GM23338 (cell line): ENCODE measurements at regions not wholly inside any gene's neighbourhood (a gene's known extent, or its start where the extent isn't known, plus 50 kb on each side); places are given as distances from the start of the nearest gene placed in this dataset.

Experiments used
- ATAC-seq: fragments of 200-7000 bp; cut with Tn5 transposase; 3 replicates; pipeline ENCODE4 v1.9.1; 2020
- DNase-seq: peaks from one replicate; pipeline ENCODE4 v3.0.0-alpha.2; 2015; ENCODE audit warnings: low spot score
- H2AFZ ChIP-seq: fragments of 200-600 bp; sonication (generic); 2 replicates; pipeline ENCODE4 v1.8.0; 2016; ENCODE audit warnings: antibody characterized with exemption, mild to moderate bottlenecking, moderate library complexity
- H3F3A ChIP-seq: fragments of 200-600 bp; sonication (generic); replicated peaks from 2 replicates; pipeline ENCODE4 v1.8.0; 2017; ENCODE audit warnings: antibody characterized with exemption, mixed run types, low read depth
- H3K27ac ChIP-seq: fragments of 200-600 bp; sonication (generic); 2 replicates; pipeline ENCODE4 v1.6.1; 2016; ENCODE audit warnings: low read depth
- H3K27me3 ChIP-seq: fragments of 200-600 bp; sonication (generic); 2 replicates; pipeline ENCODE4 v1.8.0; 2016; ENCODE audit warnings: mild to moderate bottlenecking, mixed run types, moderate library complexity; ENCODE audit not compliant: insufficient read depth
- H3K36me3 ChIP-seq: fragments of 200-600 bp; sonication (generic); 2 replicates; pipeline ENCODE4 v1.8.0; 2016; ENCODE audit warnings: mild to moderate bottlenecking; ENCODE audit not compliant: insufficient read depth
- H3K4me1 ChIP-seq: fragments of 200-600 bp; sonication (generic); 2 replicates; pipeline ENCODE4 v1.8.0; 2016; ENCODE audit warnings: mild to moderate bottlenecking, moderate library complexity; ENCODE audit not compliant: insufficient read depth
- H3K4me2 ChIP-seq: fragments of 200-600 bp; sonication (generic); 2 replicates; pipeline ENCODE4 v1.7.1; 2017; ENCODE audit warnings: mixed run types
- H3K4me3 ChIP-seq: fragments of 200-600 bp; sonication (generic); 2 replicates; pipeline ENCODE4 v1.6.1; 2016; ENCODE audit warnings: mixed run types
- H3K79me2 ChIP-seq: fragments of 200-600 bp; sonication (generic); replicated peaks from 2 replicates; pipeline ENCODE4 v1.8.0; 2017; ENCODE audit warnings: mild to moderate bottlenecking; ENCODE audit not compliant: insufficient read depth
- H3K9me2 ChIP-seq: fragments of 200-600 bp; sonication (generic); 2 replicates; pipeline ENCODE4 v1.8.0; 2017; ENCODE audit not compliant: insufficient read depth
- H4K20me1 ChIP-seq: fragments of 200-600 bp; sonication (generic); replicated peaks from 2 replicates; pipeline ENCODE4 v1.8.0; 2017; ENCODE audit warnings: mild to moderate bottlenecking; ENCODE audit not compliant: insufficient read depth
- H3K27ac Mint-ChIP-seq: 2 replicates; pipeline ENCODE4 v1.8.0; 2020; ENCODE audit warnings: inconsistent platforms, mild to moderate bottlenecking, moderate library complexity, mixed read lengths
- H3K27me3 Mint-ChIP-seq: 3 replicates; pipeline ENCODE4 v1.8.0; 2022; ENCODE audit warnings: low read depth, mild to moderate bottlenecking, moderate library complexity, mixed read lengths, inconsistent platforms; ENCODE audit not compliant: insufficient read depth, poor library complexity
- H3K36me3 Mint-ChIP-seq: 3 replicates; pipeline ENCODE4 v1.8.0; 2021; ENCODE audit warnings: low read depth, mild to moderate bottlenecking, inconsistent platforms, moderate library complexity, mixed read lengths
- H3K4me1 Mint-ChIP-seq: 3 replicates; pipeline ENCODE4 v1.8.0; 2020; ENCODE audit warnings: mild to moderate bottlenecking, inconsistent platforms, mixed read lengths
- H3K4me3 Mint-ChIP-seq: 3 replicates; pipeline ENCODE4 v1.8.0; 2021; ENCODE audit warnings: moderate library complexity, mild to moderate bottlenecking, inconsistent platforms, mixed read lengths
- H3K9me3 Mint-ChIP-seq: 3 replicates; pipeline ENCODE4 v1.8.0; 2020; ENCODE audit warnings: moderate library complexity, mild to moderate bottlenecking, inconsistent platforms, mixed read lengths
- CREB1 ChIP-seq: fragments of 250-450 bp; sonication (Bioruptor Pico); IDR thresholded peaks from 2 replicates; pipeline ENCODE4 v1.5.0; 2020; ENCODE audit warnings: low read depth, mild to moderate bottlenecking, moderate library complexity
- CTCF ChIP-seq, 2 experiments: fragments of 200-600 bp in 1 of 2; sonication (generic) in 1 of 2; conservative IDR thresholded peaks; 2 replicates each; pipeline versions ENCODE4 v1.5.1 to v1.6.1; 2016 to 2017; ENCODE audit warnings: antibody characterized with exemption in 2 of 2, low read depth in 2 of 2, mild to moderate bottlenecking in 2 of 2, moderate library complexity in 1 of 2
- EZH2 ChIP-seq: fragments of 200-600 bp; sonication (generic); IDR thresholded peaks from one replicate; pipeline ENCODE4 v1.8.0; 2017; ENCODE audit warnings: antibody characterized with exemption, mild to moderate bottlenecking, low read depth; ENCODE audit not compliant: unreplicated experiment
- JUNB ChIP-seq: IDR thresholded peaks from one replicate; pipeline ENCODE4 v1.6.1; 2016; ENCODE audit warnings: antibody characterized with exemption; ENCODE audit not compliant: unreplicated experiment
- POLR2AphosphoS5 ChIP-seq: IDR thresholded peaks from 2 replicates; pipeline ENCODE4 v1.6.1; 2016; ENCODE audit warnings: antibody characterized with exemption, low read depth
- STAT1 ChIP-seq: IDR thresholded peaks from one replicate; pipeline ENCODE4 v1.6.1; 2016; ENCODE audit warnings: antibody characterized with exemption; ENCODE audit not compliant: unreplicated experiment
- ZNF331 ChIP-seq: fragments of 250-450 bp; sonication (Bioruptor Pico); IDR thresholded peaks from 2 replicates; pipeline ENCODE4 v1.5.0; 2020; ENCODE audit warnings: low read depth, mild to moderate bottlenecking, moderate library complexity
- ZNF462 ChIP-seq: fragments of 250-450 bp; sonication (Bioruptor Pico); IDR thresholded peaks from 2 replicates; pipeline ENCODE4 v1.5.0; 2020; ENCODE audit warnings: mild to moderate bottlenecking, moderate library complexity

- Histone ChIP-seq H3K4me1 (peaks cover 11% of the 10 kb centered on the region), H3F3A (no peaks in the 10 kb centered on the region), H2AFZ (no peak overlapping the region), H3K9me2 (no peaks in the 10 kb centered on the region), H3K27me3 (peaks cover 9% of the 10 kb centered on the region), H3K27ac (no peak overlapping the region), H4K20me1 (no peaks in the 10 kb centered on the region), H3K79me2 (no peaks in the 10 kb centered on the region), H3K4me3 (no peak overlapping the region), H3K36me3 (no peaks in the 10 kb centered on the region), H3K4me2 (no peak overlapping the region)
- H3K36me3 Mint-ChIP-seq, result no peaks in the 10 kb centered on the region
- peaks cover 20% of the 10 kb centered on the region for H3K27me3 Mint-ChIP-seq
- no peak for DNase-seq
- TF ChIP-seq STAT1, result no peak
- ATAC-seq, result no peak
- no peak overlapping the region for H3K27ac Mint-ChIP-seq
- H3K9me3 Mint-ChIP-seq, result no peaks in the 10 kb centered on the region; the same call in 2 of the 3 replicates
- no peak overlapping the region; the same call in 2 of the 3 replicates for H3K4me3 Mint-ChIP-seq
- peaks cover 37% of the 10 kb centered on the region for H3K4me1 Mint-ChIP-seq
Observed at GRCh38 chr16:86757704-86758040, 179.3 kb downstream of the FOXL1 start.

GRCh38 chr16:86758932-86759331 lies 180.6 kb downstream of the FOXL1 start:
- no peaks in the 10 kb centered on the region for H3K36me3 Mint-ChIP-seq
- H3K79me2 ChIP-seq, result no peaks in the 10 kb centered on the region
- no peaks in the 10 kb centered on the region for H3F3A ChIP-seq
- peaks cover 11% of the 10 kb centered on the region for H3K4me1 ChIP-seq
- no peak overlapping the region for H3K4me2 ChIP-seq
- no peak overlapping the region for H2AFZ ChIP-seq
- H3K36me3 ChIP-seq, result no peaks in the 10 kb centered on the region
- no peaks in the 10 kb centered on the region for H3K9me3 Mint-ChIP-seq
- H4K20me1 ChIP-seq, result no peaks in the 10 kb centered on the region
- DNase-seq (no peak), ATAC-seq (no peak)
- H3K27me3 Mint-ChIP-seq, result peaks cover 20% of the 10 kb centered on the region
- peaks cover 45% of the 10 kb centered on the region for H3K4me1 Mint-ChIP-seq
- peaks cover 9% of the 10 kb centered on the region for H3K27me3 ChIP-seq
- TF ChIP-seq ZNF331, result no peak
- no peak for TF ChIP-seq CREB1 (CRISPR knock-in tag)
- TF ChIP-seq JUNB, result no peak
- TF ChIP-seq POLR2AphosphoS5, result no peak
- no peak for TF ChIP-seq EZH2
- no peak for TF ChIP-seq ZNF462
- no peak for TF ChIP-seq CTCF (conservative IDR thresholded peaks at IDR 0.05; ENCODE audit: low read depth in 2 of 2)
- no peaks in the 10 kb centered on the region for H3K9me2 ChIP-seq
- H3K27ac ChIP-seq, result no peak overlapping the region
- H3K4me3 ChIP-seq, result no peak overlapping the region
- H3K4me3 Mint-ChIP-seq, result no peak overlapping the region
- H3K27ac Mint-ChIP-seq, result no peak overlapping the region
